H1 (cell line): ENCODE measurements at regions not wholly inside any gene's neighbourhood (a gene's known extent, or its start where the extent isn't known, plus 50 kb on each side); places are given as distances from the start of the nearest gene placed in this dataset.
A peak's percentile ranks its signal among the peaks of the same experiment; 100 is the strongest.

Source experiments
- MAX ChIP-seq: IDR thresholded peaks from 2 replicates; pipeline ENCODE4 v1.6.1; 2012; ENCODE audit warnings: inconsistent platforms
- POU5F1 ChIP-seq: IDR thresholded peaks from 2 replicates; pipeline ENCODE4 v1.6.1; 2011; ENCODE audit warnings: low read depth, mild to moderate bottlenecking, low read length, moderate library complexity

- TF ChIP-seq POU5F1 (no peak), MAX (peak; percentile 33; the same call in 1 of the 2 replicates)
Measured at GRCh38 chr1:69315823-69316222, 251.9 kb upstream of the LRRC7 start (continued).
